PC-9 (cell line): ENCODE measurements at regions not wholly inside any gene's neighbourhood (a gene's known extent, or its start where the extent isn't known, plus 50 kb on each side); places are given as distances from the start of the nearest gene placed in this dataset.

ENCODE experiments used
- BruUV-seq: library from RNA; stranded (reverse); fragments of 400-500 nt; replicated peaks from 2 replicates; lab custom pipeline; 2021; lab: Mats Ljungman, UMichigan
- CTCF ChIA-PET: fragments of 300-600 bp; sonication (Branson Sonifier 250); formaldehyde crosslinking; loops from one replicate; lab custom pipeline; 2022; ENCODE audit warnings: antibody characterized with exemption; lab: Charles Lee
- POLR2A ChIA-PET: fragments of 300-600 bp; sonication (Branson Sonifier 250); formaldehyde crosslinking; loops from one replicate; lab custom pipeline; 2022; ENCODE audit warnings: antibody characterized with exemption; ENCODE audit not compliant: unreplicated experiment; lab: Charles Lee
- DNase-seq, 2 experiments: peaks; one replicate each; pipeline versions ENCODE4 v3.0.0 to v3.0.0-alpha.2; 2015 to 2022; ENCODE audit warnings: mixed read lengths in 1 of 2
- H2AFZ ChIP-seq: fragments of 200-600 bp; sonication (generic); 2 replicates; pipeline ENCODE4 v1.8.1; 2017; ENCODE audit warnings: antibody characterized with exemption
- H3F3A ChIP-seq: fragments of 200-600 bp; sonication (generic); 2 replicates; pipeline ENCODE4 v1.8.1; 2017; ENCODE audit warnings: antibody characterized with exemption, mild to moderate bottlenecking, low read depth; ENCODE audit not compliant: insufficient read depth
- H3K27ac ChIP-seq: fragments of 200-600 bp; sonication (generic); 2 replicates; pipeline ENCODE4 v1.6.1; 2016; ENCODE audit warnings: mixed run types
- H3K27me3 ChIP-seq: fragments of 200-600 bp; sonication (generic); 2 replicates; pipeline ENCODE4 v1.6.1; 2016; ENCODE audit warnings: low read depth, mixed run types; ENCODE audit not compliant: insufficient read depth
- H3K36me3 ChIP-seq: fragments of 200-600 bp; sonication (generic); 2 replicates; pipeline ENCODE4 v1.6.1; 2016; ENCODE audit warnings: low read depth, mixed run types
- H3K4me1 ChIP-seq: fragments of 200-600 bp; sonication (generic); replicated peaks from 2 replicates; pipeline ENCODE4 v1.6.1; 2016; ENCODE audit warnings: mixed run types; ENCODE audit not compliant: insufficient read depth
- H3K4me2 ChIP-seq: fragments of 200-600 bp; sonication (generic); 2 replicates; pipeline ENCODE4 v1.6.1; 2017; ENCODE audit warnings: mixed run types
- H3K4me3 ChIP-seq: fragments of 200-600 bp; sonication (generic); 2 replicates; pipeline ENCODE4 v1.6.1; 2016; ENCODE audit warnings: mixed run types
- H3K79me2 ChIP-seq: fragments of 200-600 bp; sonication (generic); 2 replicates; pipeline ENCODE4 v1.6.1; 2017; ENCODE audit warnings: low read depth, mixed run types
- H3K9me2 ChIP-seq: fragments of 200-600 bp; sonication (generic); 2 replicates; pipeline ENCODE4 v1.8.1; 2017; ENCODE audit warnings: mild to moderate bottlenecking; ENCODE audit not compliant: insufficient read depth
- H3K9me3 ChIP-seq: fragments of 200-600 bp; sonication (generic); 2 replicates; pipeline ENCODE4 v1.8.1; 2016; ENCODE audit warnings: low read depth; ENCODE audit not compliant: insufficient read depth
- H4K20me1 ChIP-seq: fragments of 200-600 bp; sonication (generic); 2 replicates; pipeline ENCODE4 v1.8.1; 2017; ENCODE audit not compliant: insufficient read depth
- EZH2 ChIP-seq: fragments of 200-600 bp; sonication (generic); IDR thresholded peaks from 2 replicates; pipeline ENCODE4 v1.8.0; 2017; ENCODE audit warnings: antibody characterized with exemption, low read depth
- intact Hi-C: fragments of 100-400 bp; cut with micrococcal nuclease; formaldehyde crosslinking; loops from one replicate; pipeline ENCODE4 v1.10.0; 2022; ENCODE audit not compliant: unreplicated experiment
- TF ChIP-seq, protein P1 (sequence below): fragments of 200-600 bp; sonication (generic); conservative IDR thresholded peaks from 2 replicates; pipeline ENCODE4 v1.6.1; 2017; ENCODE audit warnings: mixed run types, antibody characterized with exemption, mild to moderate bottlenecking, moderate library complexity

DNA sequence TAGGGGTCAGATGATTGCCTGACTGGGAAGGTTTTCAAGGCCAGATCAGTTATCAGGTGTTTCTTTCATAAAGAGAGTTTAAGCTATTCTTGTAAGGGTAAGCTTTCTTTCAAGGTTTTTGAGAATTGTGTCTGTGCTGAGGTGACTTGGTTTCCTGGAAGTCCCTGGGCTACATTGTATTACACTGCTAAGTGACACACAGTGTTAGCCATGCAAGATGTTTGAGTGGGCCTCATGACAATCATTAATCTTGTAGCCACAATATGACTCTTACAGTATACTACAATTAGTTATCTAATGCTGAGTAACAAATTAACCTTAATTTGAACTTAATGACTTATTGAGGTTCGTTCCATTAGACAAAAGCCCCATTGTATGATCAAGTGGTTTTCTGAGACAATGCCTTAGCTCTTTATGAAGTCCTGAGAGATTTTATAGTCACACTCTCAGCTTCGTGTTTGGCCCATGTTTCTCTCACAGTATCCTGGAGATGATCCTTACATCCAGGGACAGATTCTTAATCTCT, 186.7 kb downstream of the RPS12 start:
- CTCF ChIA-PET: interaction anchor here (0.6 kb wide), 1 partner anchor 470 kb away, joined by 3 read pairs; no protein-coding TSS in a partner anchor
- no peak for DNase-seq
- intact Hi-C loops: no loop called here
- H4K20me1 ChIP-seq: no peaks in the 10 kb centered on the region
- no peak overlapping the region for H3K27ac ChIP-seq
- H3K27me3 ChIP-seq: no peaks in the 10 kb centered on the region
- H3K9me3 ChIP-seq: peaks cover 6% of the 10 kb centered on the region; the same call in 1 of the 2 replicates
- no peaks in the 10 kb centered on the region for H3K79me2 ChIP-seq
- no peak overlapping the region for H3K4me3 ChIP-seq
- H2AFZ ChIP-seq: no peak overlapping the region
- no TSS peak for BruUV-seq
- no peaks in the 10 kb centered on the region for H3F3A ChIP-seq
- H3K9me2 ChIP-seq: 0 out of 2 replicates have a peak, but pooled peaks cover 3% of the 10 kb centered on the region
- no peak overlapping the region for H3K4me2 ChIP-seq
- peaks cover 8% of the 10 kb centered on the region for H3K4me1 ChIP-seq
- POLR2A ChIA-PET: no interaction called here
- H3K36me3 ChIP-seq: no peaks in the 10 kb centered on the region
- TF ChIP-seq EZH2: no peak
- TF ChIP-seq, protein P1, sequence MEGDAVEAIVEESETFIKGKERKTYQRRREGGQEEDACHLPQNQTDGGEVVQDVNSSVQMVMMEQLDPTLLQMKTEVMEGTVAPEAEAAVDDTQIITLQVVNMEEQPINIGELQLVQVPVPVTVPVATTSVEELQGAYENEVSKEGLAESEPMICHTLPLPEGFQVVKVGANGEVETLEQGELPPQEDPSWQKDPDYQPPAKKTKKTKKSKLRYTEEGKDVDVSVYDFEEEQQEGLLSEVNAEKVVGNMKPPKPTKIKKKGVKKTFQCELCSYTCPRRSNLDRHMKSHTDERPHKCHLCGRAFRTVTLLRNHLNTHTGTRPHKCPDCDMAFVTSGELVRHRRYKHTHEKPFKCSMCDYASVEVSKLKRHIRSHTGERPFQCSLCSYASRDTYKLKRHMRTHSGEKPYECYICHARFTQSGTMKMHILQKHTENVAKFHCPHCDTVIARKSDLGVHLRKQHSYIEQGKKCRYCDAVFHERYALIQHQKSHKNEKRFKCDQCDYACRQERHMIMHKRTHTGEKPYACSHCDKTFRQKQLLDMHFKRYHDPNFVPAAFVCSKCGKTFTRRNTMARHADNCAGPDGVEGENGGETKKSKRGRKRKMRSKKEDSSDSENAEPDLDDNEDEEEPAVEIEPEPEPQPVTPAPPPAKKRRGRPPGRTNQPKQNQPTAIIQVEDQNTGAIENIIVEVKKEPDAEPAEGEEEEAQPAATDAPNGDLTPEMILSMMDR: no peak

GRCh38 chr6:133004304-133004884, 190.0 kb downstream of the RPS12 start:
- Histone ChIP-seq H3K79me2 (no peaks in the 10 kb centered on the region), H3F3A (no peaks in the 10 kb centered on the region), H3K27me3 (no peaks in the 10 kb centered on the region), H3K9me3 (peaks cover 6% of the 10 kb centered on the region; the same call in 1 of the 2 replicates), H3K4me1 (no peaks in the 10 kb centered on the region), H2AFZ (no peak overlapping the region), H3K4me3 (no peak overlapping the region), H3K27ac (no peak overlapping the region), H3K9me2 (no peaks in the 10 kb centered on the region), H3K4me2 (no peak overlapping the region), H3K36me3 (no peaks in the 10 kb centered on the region), H4K20me1 (no peaks in the 10 kb centered on the region)
- no peak for TF ChIP-seq EZH2
- TF ChIP-seq, protein P1: no peak
- no peak for DNase-seq
- intact Hi-C loops: no loop called here
- CTCF ChIA-PET: no interaction called here
- POLR2A ChIA-PET: no interaction called here
- no TSS peak for BruUV-seq

- H4K20me1 ChIP-seq: no peaks in the 10 kb centered on the region
Observed at GRCh38 chr6:133012774-133013173, 198.4 kb downstream of the RPS12 start.

More at GRCh38 chr6:133012774-133013173, 198.4 kb downstream of the RPS12 start:
- Histone ChIP-seq H3K27ac (no peak overlapping the region), H3K9me2 (peaks cover 8% of the 10 kb centered on the region; the same call in 1 of the 2 replicates), H3F3A (no peaks in the 10 kb centered on the region), H3K79me2 (no peaks in the 10 kb centered on the region), H3K4me3 (no peak overlapping the region), H2AFZ (no peak overlapping the region), H3K36me3 (no peaks in the 10 kb centered on the region), H3K4me2 (no peak overlapping the region), H3K27me3 (no peaks in the 10 kb centered on the region), H3K9me3 (no peaks in the 10 kb centered on the region), H3K4me1 (no peaks in the 10 kb centered on the region)
- ChIA-PET CTCF (no interaction called here), POLR2A (no interaction called here)
- TF ChIP-seq EZH2: no peak
- TF ChIP-seq, protein P1: no peak
- no peak for DNase-seq
- intact Hi-C loops: no loop called here
- BruUV-seq: no TSS peak
